LHCN-M2 (cell line): ENCODE measurements at regions not wholly inside any gene's neighbourhood (a gene's known extent, or its start where the extent isn't known, plus 50 kb on each side); places are given as distances from the start of the nearest gene placed in this dataset.

Experiments
- DNase-seq: peaks from one replicate; pipeline ENCODE4 v3.0.0-alpha.2; 2012; ENCODE audit warnings: low read depth

DNA sequence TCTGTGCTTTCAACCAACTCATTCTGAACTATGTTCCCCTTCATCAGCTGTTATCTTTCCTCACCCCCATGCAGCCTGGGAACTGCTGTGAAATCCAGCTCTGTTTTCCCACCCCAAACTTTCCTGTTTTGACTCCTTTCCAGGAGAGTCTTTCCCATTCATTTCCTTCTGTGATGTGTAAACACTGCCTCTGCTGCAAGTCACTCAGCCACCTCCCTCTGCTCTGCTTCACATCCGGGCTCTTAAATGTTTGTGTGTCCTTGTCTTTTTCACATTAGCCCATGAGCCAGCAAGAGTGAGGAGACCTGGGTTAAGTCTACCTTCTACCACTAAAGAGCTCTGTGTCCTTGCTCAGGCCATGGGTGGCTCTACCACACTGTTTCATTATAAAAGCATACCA, 137.5 kb downstream of the ICE1 start:
- no peak for DNase-seq

DNA sequence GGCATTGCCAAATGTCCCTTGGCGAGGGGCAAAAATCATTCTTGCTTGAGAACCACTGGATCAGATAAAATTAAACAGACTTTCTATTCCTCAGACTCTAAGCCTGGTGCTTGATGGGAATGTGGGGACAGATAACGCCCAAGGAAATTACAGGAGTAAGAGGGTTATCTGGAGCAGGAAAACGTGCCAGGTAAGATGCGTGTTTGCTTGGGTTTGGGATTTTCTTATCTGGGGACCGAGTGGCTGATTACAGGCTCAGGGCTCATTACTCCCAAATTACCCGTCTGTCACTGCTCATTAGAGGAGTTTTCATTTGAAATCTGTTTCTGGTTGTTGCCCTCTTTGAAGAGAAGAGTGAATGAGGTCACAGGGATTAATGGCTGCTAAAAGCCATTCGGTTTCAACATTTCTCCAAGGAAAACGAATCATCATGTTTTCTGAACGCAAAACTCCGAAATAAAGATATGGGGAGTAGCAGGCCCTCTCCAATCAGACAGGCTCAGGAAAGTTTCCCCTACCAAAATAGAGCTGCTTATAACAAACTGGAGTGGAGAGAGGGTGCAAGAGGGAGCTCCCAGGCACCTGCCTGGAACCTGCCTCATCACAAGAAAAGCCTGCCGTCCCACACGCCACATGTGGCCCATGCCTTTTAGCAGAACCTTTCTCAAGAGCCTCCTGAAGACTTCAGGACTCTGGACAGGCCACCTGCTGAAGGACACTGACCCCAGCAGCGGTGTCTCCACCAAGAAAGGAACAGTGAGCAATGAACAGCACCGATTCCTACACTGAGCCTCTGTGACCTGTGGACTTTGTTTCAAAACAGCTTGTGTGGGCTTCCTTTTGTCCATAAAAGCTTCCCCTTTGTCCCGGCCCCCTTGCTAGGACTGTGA, 136.4 kb downstream of the ICE1 start:
- no peak for DNase-seq

DNA sequence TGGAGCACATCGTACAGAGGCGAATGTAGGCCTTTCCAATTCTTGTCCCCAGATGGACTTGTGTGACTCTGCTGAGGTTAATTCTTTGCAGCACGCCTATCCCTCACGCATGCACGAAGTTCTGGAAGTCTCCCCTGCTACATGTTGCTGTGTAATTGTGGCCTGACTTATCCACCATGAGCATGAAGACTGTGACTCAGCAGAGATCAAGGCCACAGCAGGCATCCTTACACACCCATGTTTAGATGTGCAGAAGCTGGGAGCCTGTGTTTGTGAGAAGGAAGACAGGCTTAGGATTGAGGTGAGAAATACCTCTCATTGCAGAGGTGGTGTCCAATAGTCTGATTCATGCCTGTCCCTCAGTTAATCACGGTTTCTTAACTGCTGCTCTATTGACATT, 135.6 kb downstream of the ICE1 start:
- no peak for DNase-seq

DNA sequence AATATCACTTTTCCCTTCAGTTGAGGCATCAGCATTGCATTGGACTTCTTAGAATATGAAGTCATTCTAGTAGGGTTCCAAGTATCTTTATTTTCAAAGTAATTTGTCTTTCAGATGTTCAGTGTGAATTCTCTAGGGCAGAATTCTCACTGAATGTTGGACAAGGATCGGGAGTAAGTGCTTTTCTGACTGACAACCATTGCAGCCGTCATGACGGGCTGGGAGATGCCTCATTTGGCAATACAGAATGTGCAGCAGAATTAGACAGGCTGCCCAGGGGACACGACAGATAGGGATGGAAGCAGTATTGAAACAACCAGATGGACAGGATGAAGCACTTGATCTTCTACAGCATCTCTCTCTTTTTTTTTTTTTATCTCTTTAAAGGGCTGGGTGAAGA, 129.0 kb downstream of the ICE1 start:
- DNase-seq: no peak

DNA sequence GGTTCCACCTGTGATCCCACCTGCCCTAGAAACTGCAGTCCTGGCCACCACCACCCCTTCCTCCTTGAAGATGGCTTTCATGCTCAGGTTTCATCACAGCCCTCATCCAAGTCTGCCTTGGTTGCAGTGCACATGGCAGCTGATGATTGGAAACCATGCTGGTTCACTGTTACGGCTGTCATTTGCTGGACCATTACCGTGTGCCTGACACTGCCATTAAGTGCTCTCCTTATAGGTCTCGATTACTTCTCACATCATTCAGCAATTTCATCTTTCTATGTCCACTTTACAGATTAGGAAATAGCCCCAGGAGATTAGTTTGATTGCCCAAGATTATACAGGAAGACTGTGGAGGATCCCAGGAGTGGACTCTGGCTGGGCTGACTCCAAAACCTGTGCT, 123.9 kb downstream of the ICE1 start:
- DNase-seq: no peak

DNA sequence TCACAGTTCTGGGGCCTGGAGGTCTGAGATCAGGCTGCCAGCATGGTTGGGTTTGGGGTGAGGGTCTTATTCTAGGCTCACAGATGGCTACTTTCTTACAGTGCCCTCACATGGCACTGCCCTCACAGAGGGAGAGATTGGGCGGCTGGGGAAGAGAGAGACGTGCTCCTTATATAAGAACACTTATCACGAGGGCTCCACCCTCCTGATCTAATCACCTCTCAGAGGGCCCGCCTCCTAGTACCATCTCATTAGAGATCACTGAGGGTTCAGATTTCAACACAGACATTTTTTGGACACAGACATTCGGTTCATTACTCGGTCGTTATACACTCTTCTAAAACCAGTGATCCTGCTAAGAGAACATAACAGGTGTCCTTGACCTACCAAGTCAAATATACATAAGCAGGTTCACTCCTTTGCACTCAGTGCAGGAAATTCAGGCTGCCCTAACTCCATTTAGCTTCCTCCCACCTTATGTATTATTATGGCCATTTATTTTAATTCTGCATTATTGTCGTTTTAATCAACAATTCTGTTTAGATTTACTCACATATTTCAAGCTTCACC, 121.7 kb downstream of the ICE1 start:
- no peak for DNase-seq

DNA sequence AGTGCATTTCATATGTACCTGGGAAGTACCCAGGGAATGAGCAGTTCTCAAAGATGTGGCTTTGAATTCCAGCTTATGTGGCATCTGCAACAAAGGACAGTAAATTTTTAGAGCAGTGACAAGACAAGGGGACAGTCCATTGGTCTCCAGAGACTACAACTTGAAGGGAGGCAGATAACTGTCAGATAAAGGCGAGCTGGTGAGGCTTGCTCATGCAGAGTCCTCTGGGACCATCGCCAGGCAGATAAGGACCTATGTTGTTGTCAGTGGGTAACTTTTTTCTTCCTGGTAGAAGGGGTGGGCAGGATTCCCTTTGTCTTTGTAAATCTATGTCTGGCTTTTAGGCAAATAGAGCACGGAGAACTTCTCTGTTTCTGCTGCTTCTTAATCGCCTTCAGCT, 120.2 kb downstream of the ICE1 start:
- no peak for DNase-seq

DNA sequence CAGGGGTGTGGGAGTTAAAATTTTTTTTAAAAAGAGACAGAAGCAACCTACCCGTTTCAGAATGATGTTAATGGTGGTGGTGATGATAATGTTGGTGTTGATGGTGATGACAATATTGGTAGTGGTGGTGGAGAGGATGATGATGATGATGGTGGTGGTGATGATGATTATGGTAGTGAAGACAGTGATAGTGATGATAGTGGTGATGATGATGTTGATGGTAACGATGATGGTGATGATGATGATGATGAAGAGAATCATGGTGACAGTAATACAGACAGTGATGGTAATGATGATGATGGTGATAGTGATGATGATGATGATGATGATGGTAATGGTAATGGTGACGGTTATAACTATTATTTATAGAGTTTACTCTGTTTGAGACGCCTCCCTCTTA, 117.6 kb downstream of the ICE1 start:
- no peak for DNase-seq
